SK-N-SH (cell line): ENCODE measurements at regions not wholly inside any gene's neighbourhood (a gene's known extent, or its start where the extent isn't known, plus 50 kb on each side); places are given as distances from the start of the nearest gene placed in this dataset.
A peak's percentile ranks its signal among the peaks of the same experiment; 100 is the strongest.

Experiments used
- CTCF ChIA-PET: fragments of 300-600, 350-600 bp; formaldehyde crosslinking; extraction: SDS; loops from one replicate; lab custom pipeline; 2021; lab: Yijun Ruan, JAX
- POLR2A ChIA-PET: fragments of 350-600 bp; sonication (Branson Sonifier 250); formaldehyde crosslinking; extraction: SDS; loops from one replicate; lab custom pipeline; 2020; ENCODE audit warnings: antibody characterized with exemption, inconsistent platforms; lab: Yijun Ruan, JAX
- DNase-seq: peaks from one replicate; pipeline ENCODE4 v3.0.0; 2012
- H2AFZ ChIP-seq: fragments of 200-600 bp; sonication (generic); 2 replicates; pipeline ENCODE4 v1.8.1; 2016; ENCODE audit warnings: antibody characterized with exemption, mild to moderate bottlenecking, low read depth
- H3F3A ChIP-seq: fragments of 200-600 bp; sonication (generic); replicated peaks from 2 replicates; pipeline ENCODE3; 2016; ENCODE audit warnings: antibody characterized with exemption, mild to moderate bottlenecking; ENCODE audit not compliant: insufficient read depth
- H3K27ac ChIP-seq, 2 experiments: fragments of 200-500 bp in 1 of 2; fragments of 200-600 bp in 1 of 2; sonication (Bioruptor generic) in 1 of 2; sonication (generic), shearing (Covaris generic) in 1 of 2; 2 replicates each; pipeline versions ENCODE4 v1.5.1 to v1.6.1; 2014 to 2016; ENCODE audit warnings: low read depth in 2 of 2, inconsistent platforms in 1 of 2, low read length in 1 of 2, mild to moderate bottlenecking in 1 of 2, mixed read lengths in 1 of 2
- H3K27me3 ChIP-seq: fragments of 200-600 bp; sonication (generic), shearing (Covaris generic); 2 replicates; pipeline ENCODE4 v1.6.1; 2016; ENCODE audit warnings: mixed run types; ENCODE audit not compliant: insufficient read depth
- H3K36me3 ChIP-seq, 2 experiments: fragments of 200-500 bp in 1 of 2; fragments of 200-600 bp in 1 of 2; sonication (Bioruptor generic) in 1 of 2; sonication (generic) in 1 of 2; replicated peaks in 1 of 2; 2 replicates each; pipeline versions ENCODE3 to v1.5.1; 2014 to 2016; ENCODE audit warnings: low read length in 1 of 2, mild to moderate bottlenecking in 1 of 2; ENCODE audit not compliant: insufficient read depth in 2 of 2, control insufficient read depth in 1 of 2
- H3K4me1 ChIP-seq, 2 experiments: fragments of 200-500 bp in 1 of 2; fragments of 200-600 bp in 1 of 2; sonication (Bioruptor generic) in 1 of 2; sonication (generic), shearing (Covaris generic) in 1 of 2; 2 replicates each; pipeline versions ENCODE4 v1.5.1 to v1.6.1; 2014 to 2016; ENCODE audit warnings: low read depth in 1 of 2, low read length in 1 of 2, mixed run types in 1 of 2; ENCODE audit not compliant: insufficient read depth in 2 of 2, control insufficient read depth in 1 of 2
- H3K4me2 ChIP-seq: fragments of 200-600 bp; sonication (generic), shearing (Covaris generic); 2 replicates; pipeline ENCODE4 v1.6.1; 2017; ENCODE audit warnings: mixed run types
- H3K4me3 ChIP-seq, 2 experiments: fragments of 200-500 bp in 1 of 2; fragments of 200-600 bp in 1 of 2; sonication (Bioruptor generic) in 1 of 2; sonication (generic), shearing (Covaris generic) in 1 of 2; 2 replicates each; pipeline versions ENCODE4 v1.5.1 to v1.8.1; 2014 to 2016; ENCODE audit warnings: low read depth in 2 of 2, inconsistent platforms in 1 of 2, low read length in 1 of 2, mild to moderate bottlenecking in 1 of 2, mixed read lengths in 1 of 2, moderate library complexity in 1 of 2
- H3K79me2 ChIP-seq: fragments of 200-600 bp; sonication (generic); 2 replicates; pipeline ENCODE4 v1.8.1; 2017; ENCODE audit warnings: mild to moderate bottlenecking; ENCODE audit not compliant: insufficient read depth
- H3K9ac ChIP-seq: fragments of 200-600 bp; sonication (generic); 2 replicates; pipeline ENCODE4 v1.6.1; 2017; ENCODE audit warnings: mixed run types
- H3K9me2 ChIP-seq: fragments of 200-600 bp; sonication (generic); 2 replicates; pipeline ENCODE4 v1.6.1; 2017; ENCODE audit warnings: mixed run types
- H3K9me3 ChIP-seq: fragments of 200-600 bp; sonication (generic); 2 replicates; pipeline ENCODE4 v1.6.1; 2017; ENCODE audit warnings: mixed run types, mild to moderate bottlenecking, moderate library complexity
- H4K20me1 ChIP-seq: fragments of 200-600 bp; sonication (generic); 2 replicates; pipeline ENCODE4 v1.6.1; 2017; ENCODE audit warnings: mild to moderate bottlenecking, mixed run types; ENCODE audit not compliant: insufficient read depth
- FOSL2 ChIP-seq: IDR thresholded peaks from 2 replicates; pipeline ENCODE4 v1.4.0; 2012; ENCODE audit warnings: low read depth, mild to moderate bottlenecking, moderate library complexity, borderline replicate concordance
- GATA2 ChIP-seq: sonication (generic); formaldehyde crosslinking; IDR thresholded peaks from 2 replicates; pipeline ENCODE4 v1.5.0; 2020; ENCODE audit warnings: mild to moderate bottlenecking, missing genetic modification reagents
- JUND ChIP-seq: IDR thresholded peaks from 2 replicates; pipeline ENCODE4 v1.4.0; 2012
- MEF2A ChIP-seq: IDR thresholded peaks from 2 replicates; pipeline ENCODE4 v1.4.0; 2012; ENCODE audit warnings: low read depth, borderline replicate concordance
- MXI1 ChIP-seq: IDR thresholded peaks from 2 replicates; pipeline ENCODE4 v1.6.1; 2012; ENCODE audit warnings: mild to moderate bottlenecking, low read depth, low read length, improper control_type of control experiment
- NFIC ChIP-seq: IDR thresholded peaks from 2 replicates; pipeline ENCODE4 v1.4.0; 2012; ENCODE audit warnings: borderline replicate concordance
- RAD21 ChIP-seq: IDR thresholded peaks from 2 replicates; pipeline ENCODE4 v1.6.1; 2012; ENCODE audit warnings: mild to moderate bottlenecking, low read length
- RCOR1 ChIP-seq: fragments of 150-350 bp; IDR thresholded peaks from 2 replicates; pipeline ENCODE4 v1.6.1; 2017; ENCODE audit warnings: antibody characterized with exemption, low read length
- SIN3A ChIP-seq: IDR thresholded peaks from 2 replicates; pipeline ENCODE4 v1.6.1; 2012; ENCODE audit warnings: low read depth, mild to moderate bottlenecking, low read length, moderate library complexity, borderline replicate concordance
- SMC3 ChIP-seq: IDR thresholded peaks from 2 replicates; pipeline ENCODE4 v1.6.1; 2012; ENCODE audit warnings: low read depth, low read length, improper control_type of control experiment
- TAF1 ChIP-seq: IDR thresholded peaks from 2 replicates; pipeline ENCODE4 v1.6.1; 2012; ENCODE audit warnings: low read depth, mild to moderate bottlenecking, low read length, moderate library complexity, borderline replicate concordance
- TCF12 ChIP-seq: IDR thresholded peaks from 2 replicates; pipeline ENCODE4 v1.4.0; 2012
- TEAD4 ChIP-seq: IDR thresholded peaks from 2 replicates; pipeline ENCODE4 v1.4.0; 2012; ENCODE audit warnings: mild to moderate bottlenecking, borderline replicate concordance; ENCODE audit not compliant: insufficient read depth
- YY1 ChIP-seq: IDR thresholded peaks from 2 replicates; pipeline ENCODE4 v1.4.0; 2012; ENCODE audit warnings: low read depth, mild to moderate bottlenecking
- WGBS: methylation state at CpG from one replicate; pipeline ENCODE4 v1.1.6; 2017; ENCODE audit warnings: low lambda C conversion rate; 5-methylcytosine and 5-hydroxymethylcytosine counted together
- TF ChIP-seq, protein P1 (sequence below): fragments of 150-350 bp; IDR thresholded peaks from 2 replicates; pipeline ENCODE4 v1.6.1; 2016; ENCODE audit warnings: mild to moderate bottlenecking, low read depth, low read length
- TF ChIP-seq, protein P2 (sequence below): fragments of 150-350 bp; IDR thresholded peaks from 2 replicates; pipeline ENCODE4 v1.6.1; 2017; ENCODE audit warnings: antibody characterized with exemption, low read length, low read depth, borderline replicate concordance
- TF ChIP-seq, protein P3 (sequence below): IDR thresholded peaks from 2 replicates; pipeline ENCODE4 v1.4.0; 2012; ENCODE audit warnings: low read depth, borderline replicate concordance
- TF ChIP-seq, protein P4 (sequence below): IDR thresholded peaks from 2 replicates; pipeline ENCODE4 v1.4.0; 2012; ENCODE audit warnings: low read depth, borderline replicate concordance

DNA sequence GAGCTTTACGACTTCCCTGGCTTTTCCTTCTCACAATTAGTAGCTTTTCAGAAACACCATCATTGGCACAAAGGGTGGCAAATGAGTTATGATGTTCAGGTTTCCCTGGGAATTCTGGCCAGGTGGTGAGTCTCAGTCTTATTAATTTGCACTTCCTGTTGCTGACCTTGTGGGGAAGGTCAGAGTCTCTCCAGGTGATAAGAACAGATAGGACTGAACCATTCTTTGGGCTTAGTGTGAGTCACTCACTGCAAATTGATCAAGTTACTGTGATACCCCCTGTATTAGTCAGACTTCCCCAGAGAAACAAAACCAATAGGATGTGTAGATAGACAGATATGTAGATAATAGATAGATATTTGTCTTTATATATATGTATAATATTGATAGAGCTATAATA, 53.8 kb upstream of the RANBP3L start:
- H3K27ac ChIP-seq: no peak overlapping the region
- H3K4me2 ChIP-seq: no peak overlapping the region
- no peaks in the 10 kb centered on the region for H3K9me2 ChIP-seq
- no peaks in the 10 kb centered on the region; the same call in 1 of the 2 replicates for H3K27me3 ChIP-seq
- WGBS: 41% methylated on average over 1 of the region's 1 CpG
- POLR2A ChIA-PET: no interaction called here
- no peaks in the 10 kb centered on the region for H3K4me1 ChIP-seq
- H3K9ac ChIP-seq: no peak overlapping the region
- TF ChIP-seq NFIC (no peak), MEF2A (no peak), YY1 (no peak), MXI1 (no peak), RAD21 (no peak), GATA2 (no peak)
- TF ChIP-seq, protein P1, sequence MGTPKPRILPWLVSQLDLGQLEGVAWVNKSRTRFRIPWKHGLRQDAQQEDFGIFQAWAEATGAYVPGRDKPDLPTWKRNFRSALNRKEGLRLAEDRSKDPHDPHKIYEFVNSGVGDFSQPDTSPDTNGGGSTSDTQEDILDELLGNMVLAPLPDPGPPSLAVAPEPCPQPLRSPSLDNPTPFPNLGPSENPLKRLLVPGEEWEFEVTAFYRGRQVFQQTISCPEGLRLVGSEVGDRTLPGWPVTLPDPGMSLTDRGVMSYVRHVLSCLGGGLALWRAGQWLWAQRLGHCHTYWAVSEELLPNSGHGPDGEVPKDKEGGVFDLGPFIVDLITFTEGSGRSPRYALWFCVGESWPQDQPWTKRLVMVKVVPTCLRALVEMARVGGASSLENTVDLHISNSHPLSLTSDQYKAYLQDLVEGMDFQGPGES: no peak
- H3F3A ChIP-seq: no peaks in the 10 kb centered on the region
- H2AFZ ChIP-seq: no peak overlapping the region
- H3K4me3 ChIP-seq: no peak overlapping the region
- H3K79me2 ChIP-seq: no peaks in the 10 kb centered on the region
- no peaks in the 10 kb centered on the region for H4K20me1 ChIP-seq
- H3K36me3 ChIP-seq: no peaks in the 10 kb centered on the region
- H3K9me3 ChIP-seq: no peaks in the 10 kb centered on the region
- CTCF ChIA-PET: no interaction called here
- DNase-seq: no peak

DNA sequence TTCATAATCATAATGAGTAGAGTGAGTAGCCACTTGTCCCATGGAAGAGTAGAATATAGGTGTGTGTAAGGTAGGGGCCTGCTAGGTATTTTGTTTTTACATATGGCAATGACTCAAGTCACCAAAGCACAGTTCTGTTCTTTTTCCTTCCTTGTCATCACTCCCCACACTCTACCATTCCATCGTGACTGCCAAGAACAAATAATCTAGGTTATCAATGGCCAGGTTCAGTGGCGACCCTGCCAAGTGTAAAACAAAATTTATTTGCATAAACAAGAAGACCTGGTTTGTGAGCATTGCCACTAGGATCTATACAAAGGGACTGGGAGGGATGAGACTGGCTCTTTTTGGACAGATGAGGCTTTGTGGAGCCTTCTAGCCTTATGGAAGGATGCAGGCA, 55.2 kb upstream of the RANBP3L start:
- DNase-seq: no peak
- CTCF ChIA-PET: interaction anchor here (1.0 kb wide), 1 partner anchor 38 kb away, joined by 3 read pairs; no protein-coding TSS in a partner anchor
- Histone ChIP-seq H3K9me2 (no peaks in the 10 kb centered on the region), H3K36me3 (no peaks in the 10 kb centered on the region), H3F3A (no peaks in the 10 kb centered on the region), H2AFZ (no peak overlapping the region), H3K79me2 (no peaks in the 10 kb centered on the region), H3K4me2 (no peak overlapping the region), H3K4me3 (no peak overlapping the region), H3K4me1 (no peaks in the 10 kb centered on the region), H4K20me1 (no peaks in the 10 kb centered on the region), H3K9ac (no peak overlapping the region), H3K27me3 (no peaks in the 10 kb centered on the region), H3K9me3 (no peaks in the 10 kb centered on the region), H3K27ac (no peak overlapping the region)
- WGBS: 18% methylated on average over 2 of the region's 2 CpGs
- no peak for TF ChIP-seq RCOR1
- no peak for TF ChIP-seq FOSL2
- TF ChIP-seq SIN3A: no peak
- no peak for TF ChIP-seq SMC3
- POLR2A ChIA-PET: no interaction called here

DNA sequence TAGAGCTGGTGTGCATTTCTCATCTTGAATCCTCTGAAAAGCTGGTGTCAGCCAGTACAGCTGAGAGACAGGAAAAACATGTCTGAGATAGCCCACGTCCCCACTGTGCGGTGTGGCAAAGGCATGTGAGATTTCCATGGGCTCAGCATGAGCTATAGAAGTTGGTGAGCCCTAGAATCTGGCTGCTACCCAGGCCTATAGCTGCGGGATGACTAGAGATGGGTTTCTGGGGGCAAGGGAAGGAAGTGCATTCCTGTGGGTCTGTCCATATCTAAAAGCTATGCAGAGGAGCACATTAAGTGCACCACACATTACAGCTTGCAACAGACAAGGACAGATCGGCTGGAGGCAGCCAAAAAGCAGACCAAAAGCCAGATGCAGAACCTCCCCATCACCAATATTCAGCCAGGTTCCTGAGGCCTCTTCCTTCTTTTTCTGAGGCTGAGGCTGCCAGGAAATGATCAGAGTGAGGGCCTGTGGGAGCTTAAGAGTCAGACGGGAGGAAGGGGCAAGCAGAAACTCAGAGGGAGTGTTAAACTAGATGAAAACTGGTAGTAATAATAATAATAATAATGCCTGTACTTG, 55.8 kb upstream of the RANBP3L start:
- ChIA-PET POLR2A (no interaction called here), CTCF (interaction anchor here (0.6 to 1.0 kb wide), 2 partner anchors 38 to 726 kb away, joined by 3 read pairs; no protein-coding TSS in a partner anchor)
- no peaks in the 10 kb centered on the region for H3K9me3 ChIP-seq
- no peak overlapping the region for H3K9ac ChIP-seq
- no peak overlapping the region for H3K4me2 ChIP-seq
- H4K20me1 ChIP-seq: no peaks in the 10 kb centered on the region
- H3K27me3 ChIP-seq: no peaks in the 10 kb centered on the region
- no peak overlapping the region for H3K4me3 ChIP-seq
- no peak overlapping the region for H3K27ac ChIP-seq
- no peaks in the 10 kb centered on the region for H3K36me3 ChIP-seq
- no peaks in the 10 kb centered on the region for H3K79me2 ChIP-seq
- no peaks in the 10 kb centered on the region for H3F3A ChIP-seq
- DNase-seq: no peak
- WGBS: 16% methylated on average over 5 of the region's 5 CpGs
- no peaks in the 10 kb centered on the region for H3K9me2 ChIP-seq
- peak overlapping the region; percentile 61; the same call in 1 of the 2 replicates for H2AFZ ChIP-seq
- H3K4me1 ChIP-seq: no peaks in the 10 kb centered on the region
- TF ChIP-seq JUND (no peak), RAD21 (no peak), TCF12 (no peak), TAF1 (no peak), NFIC (no peak), FOSL2 (no peak), TEAD4 (no peak)
- TF ChIP-seq, protein P2, sequence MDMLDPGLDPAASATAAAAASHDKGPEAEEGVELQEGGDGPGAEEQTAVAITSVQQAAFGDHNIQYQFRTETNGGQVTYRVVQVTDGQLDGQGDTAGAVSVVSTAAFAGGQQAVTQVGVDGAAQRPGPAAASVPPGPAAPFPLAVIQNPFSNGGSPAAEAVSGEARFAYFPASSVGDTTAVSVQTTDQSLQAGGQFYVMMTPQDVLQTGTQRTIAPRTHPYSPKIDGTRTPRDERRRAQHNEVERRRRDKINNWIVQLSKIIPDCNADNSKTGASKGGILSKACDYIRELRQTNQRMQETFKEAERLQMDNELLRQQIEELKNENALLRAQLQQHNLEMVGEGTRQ: no peak
- TF ChIP-seq, protein P3, sequence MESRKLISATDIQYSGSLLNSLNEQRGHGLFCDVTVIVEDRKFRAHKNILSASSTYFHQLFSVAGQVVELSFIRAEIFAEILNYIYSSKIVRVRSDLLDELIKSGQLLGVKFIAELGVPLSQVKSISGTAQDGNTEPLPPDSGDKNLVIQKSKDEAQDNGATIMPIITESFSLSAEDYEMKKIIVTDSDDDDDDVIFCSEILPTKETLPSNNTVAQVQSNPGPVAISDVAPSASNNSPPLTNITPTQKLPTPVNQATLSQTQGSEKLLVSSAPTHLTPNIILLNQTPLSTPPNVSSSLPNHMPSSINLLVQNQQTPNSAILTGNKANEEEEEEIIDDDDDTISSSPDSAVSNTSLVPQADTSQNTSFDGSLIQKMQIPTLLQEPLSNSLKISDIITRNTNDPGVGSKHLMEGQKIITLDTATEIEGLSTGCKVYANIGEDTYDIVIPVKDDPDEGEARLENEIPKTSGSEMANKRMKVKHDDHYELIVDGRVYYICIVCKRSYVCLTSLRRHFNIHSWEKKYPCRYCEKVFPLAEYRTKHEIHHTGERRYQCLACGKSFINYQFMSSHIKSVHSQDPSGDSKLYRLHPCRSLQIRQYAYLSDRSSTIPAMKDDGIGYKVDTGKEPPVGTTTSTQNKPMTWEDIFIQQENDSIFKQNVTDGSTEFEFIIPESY: no peak
- TF ChIP-seq, protein P4, sequence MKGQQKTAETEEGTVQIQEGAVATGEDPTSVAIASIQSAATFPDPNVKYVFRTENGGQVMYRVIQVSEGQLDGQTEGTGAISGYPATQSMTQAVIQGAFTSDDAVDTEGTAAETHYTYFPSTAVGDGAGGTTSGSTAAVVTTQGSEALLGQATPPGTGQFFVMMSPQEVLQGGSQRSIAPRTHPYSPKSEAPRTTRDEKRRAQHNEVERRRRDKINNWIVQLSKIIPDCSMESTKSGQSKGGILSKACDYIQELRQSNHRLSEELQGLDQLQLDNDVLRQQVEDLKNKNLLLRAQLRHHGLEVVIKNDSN: no peak
